GM10266 (cell line): ENCODE measurements at regions not wholly inside any gene's neighbourhood (a gene's known extent, or its start where the extent isn't known, plus 50 kb on each side); places are given as distances from the start of the nearest gene placed in this dataset.

Experiments
- DNase-seq: peaks from one replicate; pipeline ENCODE4 v3.0.0; 2012; ENCODE audit errors: extremely low spot score
- TF ChIP-seq, protein P1 (sequence below): IDR thresholded peaks from 2 replicates; pipeline ENCODE4 v1.5.1; 2012; ENCODE audit warnings: mild to moderate bottlenecking, low read depth; ENCODE audit not compliant: control insufficient read depth, insufficient read depth; ENCODE audit errors: missing control alignments

GRCh38 chr20:6845141-6845540, 77.7 kb downstream of the BMP2 start:
- TF ChIP-seq, protein P1, sequence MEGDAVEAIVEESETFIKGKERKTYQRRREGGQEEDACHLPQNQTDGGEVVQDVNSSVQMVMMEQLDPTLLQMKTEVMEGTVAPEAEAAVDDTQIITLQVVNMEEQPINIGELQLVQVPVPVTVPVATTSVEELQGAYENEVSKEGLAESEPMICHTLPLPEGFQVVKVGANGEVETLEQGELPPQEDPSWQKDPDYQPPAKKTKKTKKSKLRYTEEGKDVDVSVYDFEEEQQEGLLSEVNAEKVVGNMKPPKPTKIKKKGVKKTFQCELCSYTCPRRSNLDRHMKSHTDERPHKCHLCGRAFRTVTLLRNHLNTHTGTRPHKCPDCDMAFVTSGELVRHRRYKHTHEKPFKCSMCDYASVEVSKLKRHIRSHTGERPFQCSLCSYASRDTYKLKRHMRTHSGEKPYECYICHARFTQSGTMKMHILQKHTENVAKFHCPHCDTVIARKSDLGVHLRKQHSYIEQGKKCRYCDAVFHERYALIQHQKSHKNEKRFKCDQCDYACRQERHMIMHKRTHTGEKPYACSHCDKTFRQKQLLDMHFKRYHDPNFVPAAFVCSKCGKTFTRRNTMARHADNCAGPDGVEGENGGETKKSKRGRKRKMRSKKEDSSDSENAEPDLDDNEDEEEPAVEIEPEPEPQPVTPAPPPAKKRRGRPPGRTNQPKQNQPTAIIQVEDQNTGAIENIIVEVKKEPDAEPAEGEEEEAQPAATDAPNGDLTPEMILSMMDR, result no peak
- DNase-seq, result no peak

- TF ChIP-seq, protein P1, result no peak
- no peak for DNase-seq
Observed at GRCh38 chr20:6848041-6848440, 80.6 kb downstream of the BMP2 start.

GRCh38 chr20:6848992-6849391, 81.5 kb downstream of the BMP2 start:
- TF ChIP-seq, protein P1, result no peak
- DNase-seq, result no peak

DNA sequence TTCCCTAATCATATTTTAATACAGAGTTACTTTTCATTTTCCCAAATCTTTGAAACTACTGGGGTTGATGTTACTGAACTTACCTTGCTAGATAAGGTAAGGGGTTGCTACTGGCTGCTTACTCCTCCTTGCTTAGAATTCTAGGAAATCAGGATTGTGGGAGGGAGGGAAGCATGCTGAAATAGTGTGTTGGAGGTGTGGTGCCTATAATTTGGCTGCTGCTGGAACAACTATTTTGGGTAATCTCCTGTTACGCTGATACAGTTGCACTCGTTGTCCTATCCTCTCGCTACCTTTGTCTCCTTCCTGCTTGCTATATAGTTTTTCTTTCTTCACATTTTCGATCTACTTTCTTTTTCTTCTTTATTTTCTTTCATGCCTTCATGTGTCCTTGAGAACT, 83.7 kb downstream of the BMP2 start:
- no peak for DNase-seq
- TF ChIP-seq, protein P1, result no peak

- TF ChIP-seq, protein P1, result no peak
- DNase-seq, result no peak
Observed at GRCh38 chr20:6852478-6852877, 85.0 kb downstream of the BMP2 start.

DNA sequence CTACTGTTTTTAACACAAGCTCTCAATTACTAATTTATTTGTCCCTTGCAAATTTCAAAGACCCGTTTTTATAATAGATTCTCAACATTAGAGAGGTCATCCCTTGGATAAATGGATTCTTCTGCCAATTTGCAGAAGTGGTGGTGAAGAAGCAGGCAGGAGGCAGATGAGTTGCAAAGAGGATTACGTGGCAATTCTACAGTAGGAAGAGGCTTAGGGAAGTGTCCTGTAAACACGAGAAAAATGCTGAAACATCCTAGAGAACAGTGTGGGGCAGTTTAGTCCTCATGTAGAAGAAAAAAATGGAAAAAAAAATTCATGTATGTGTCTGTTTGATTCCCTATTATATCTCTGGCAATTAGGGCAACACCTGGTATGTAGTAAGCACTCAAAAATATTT, 87.6 kb downstream of the BMP2 start:
- TF ChIP-seq, protein P1, result no peak
- no peak for DNase-seq

DNA sequence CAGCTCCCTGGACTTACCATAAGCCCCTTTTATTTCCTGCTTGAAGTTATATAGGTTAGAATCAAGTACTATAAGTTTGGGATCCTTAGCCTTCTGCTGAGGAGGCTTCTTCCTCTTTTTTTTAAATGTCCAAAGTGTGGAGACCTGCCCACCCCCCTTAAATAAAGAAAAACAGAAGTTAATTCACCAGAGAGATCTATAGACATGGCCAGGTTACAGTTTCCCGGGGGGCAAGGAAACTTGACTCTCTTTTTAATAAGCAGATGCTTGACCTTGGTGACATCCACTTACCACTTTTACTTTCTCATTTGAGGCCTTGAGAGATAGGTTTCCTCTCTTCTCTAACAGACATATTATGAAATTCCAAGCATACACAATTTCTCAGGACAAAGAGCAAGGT, 88.3 kb downstream of the BMP2 start:
- DNase-seq, result no peak

More for the DNA sequence above, 88.3 kb downstream of the BMP2 start:
- TF ChIP-seq, protein P1, result no peak
